GM12875 (cell line): ENCODE measurements at regions not wholly inside any gene's neighbourhood (a gene's known extent, or its start where the extent isn't known, plus 50 kb on each side); places are given as distances from the start of the nearest gene placed in this dataset.

Source experiments
- H3K4me3 ChIP-seq: one replicate; pipeline ENCODE4 v1.5.1; 2011; ENCODE audit warnings: low read depth, low read length, control low read depth
- TF ChIP-seq, protein P1 (sequence below): IDR thresholded peaks from 2 replicates; pipeline ENCODE4 v1.5.1; 2011; ENCODE audit warnings: low read depth, mild to moderate bottlenecking, control low read depth, inconsistent platforms, low read length, moderate library complexity, borderline replicate concordance; ENCODE audit not compliant: insufficient read depth

DNA sequence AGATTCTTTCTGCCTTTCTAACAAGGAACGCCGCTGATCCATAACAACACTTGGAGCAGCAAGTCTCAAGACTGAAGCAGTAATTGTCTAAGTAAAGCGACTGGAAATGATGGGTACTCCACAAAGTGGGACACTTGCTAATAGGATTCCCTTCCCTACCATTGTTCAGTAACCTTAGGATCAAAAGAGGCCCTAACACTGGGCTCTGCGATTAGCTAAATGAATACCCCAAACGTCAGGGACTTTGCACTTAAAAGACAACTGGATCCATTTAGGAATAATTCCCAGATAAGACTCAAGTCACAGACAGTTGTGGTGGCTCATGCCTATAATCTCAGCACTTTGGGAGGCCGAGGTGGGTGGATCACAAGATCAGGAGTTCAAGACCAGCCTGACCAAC is 221.9 kb upstream of the FGGY start:
- TF ChIP-seq, protein P1, sequence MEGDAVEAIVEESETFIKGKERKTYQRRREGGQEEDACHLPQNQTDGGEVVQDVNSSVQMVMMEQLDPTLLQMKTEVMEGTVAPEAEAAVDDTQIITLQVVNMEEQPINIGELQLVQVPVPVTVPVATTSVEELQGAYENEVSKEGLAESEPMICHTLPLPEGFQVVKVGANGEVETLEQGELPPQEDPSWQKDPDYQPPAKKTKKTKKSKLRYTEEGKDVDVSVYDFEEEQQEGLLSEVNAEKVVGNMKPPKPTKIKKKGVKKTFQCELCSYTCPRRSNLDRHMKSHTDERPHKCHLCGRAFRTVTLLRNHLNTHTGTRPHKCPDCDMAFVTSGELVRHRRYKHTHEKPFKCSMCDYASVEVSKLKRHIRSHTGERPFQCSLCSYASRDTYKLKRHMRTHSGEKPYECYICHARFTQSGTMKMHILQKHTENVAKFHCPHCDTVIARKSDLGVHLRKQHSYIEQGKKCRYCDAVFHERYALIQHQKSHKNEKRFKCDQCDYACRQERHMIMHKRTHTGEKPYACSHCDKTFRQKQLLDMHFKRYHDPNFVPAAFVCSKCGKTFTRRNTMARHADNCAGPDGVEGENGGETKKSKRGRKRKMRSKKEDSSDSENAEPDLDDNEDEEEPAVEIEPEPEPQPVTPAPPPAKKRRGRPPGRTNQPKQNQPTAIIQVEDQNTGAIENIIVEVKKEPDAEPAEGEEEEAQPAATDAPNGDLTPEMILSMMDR, result no peak
- no peak overlapping the region for H3K4me3 ChIP-seq

DNA sequence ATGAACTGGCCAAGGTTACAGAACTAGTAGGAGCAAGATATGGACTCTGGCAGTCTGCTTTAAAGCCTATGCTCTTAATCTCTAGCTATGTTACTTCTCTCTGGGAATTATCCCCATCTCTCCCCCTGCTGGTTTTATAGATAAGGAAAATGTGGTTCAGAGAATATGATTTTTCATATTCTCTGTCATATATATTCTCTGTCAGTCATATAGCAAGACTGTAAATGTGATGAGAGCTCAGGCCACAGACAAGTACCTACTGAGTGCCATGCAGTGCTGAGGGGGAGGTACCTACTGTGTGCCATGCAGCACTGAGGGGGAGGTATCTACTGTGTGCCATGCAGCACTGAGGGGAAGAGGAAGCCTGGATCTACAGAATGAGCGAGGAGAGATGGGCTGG is 220.3 kb upstream of the FGGY start:
- TF ChIP-seq, protein P1, result no peak
- no peak overlapping the region for H3K4me3 ChIP-seq

DNA sequence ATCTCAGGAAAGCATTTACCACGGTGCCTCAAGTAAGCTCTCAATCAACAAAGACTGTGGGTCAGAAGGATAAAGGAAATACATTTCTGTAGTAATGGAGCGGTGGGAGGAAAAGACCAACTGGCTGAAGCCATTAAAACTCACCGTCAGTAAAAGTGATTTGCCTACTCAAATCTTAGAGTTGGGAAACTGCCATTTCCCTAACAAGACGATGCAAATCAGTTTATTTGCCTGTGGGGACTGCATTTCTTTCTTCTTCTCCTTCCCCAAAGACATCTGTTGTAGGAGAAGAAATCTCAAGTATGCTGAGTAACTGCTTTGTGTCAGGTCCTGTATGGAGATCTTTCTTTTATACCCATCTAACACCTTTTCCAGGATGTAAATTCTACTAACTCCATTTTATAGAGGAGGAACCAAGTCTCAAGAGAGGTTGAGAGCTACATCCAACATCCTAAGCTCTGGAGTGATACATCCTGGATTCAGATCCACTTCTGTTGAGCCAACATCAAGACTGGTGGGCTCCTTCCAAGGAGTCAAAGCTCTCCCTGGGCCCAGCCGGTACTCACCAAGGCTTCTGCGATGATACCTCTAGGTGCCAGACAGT is 219.3 kb upstream of the FGGY start:
- TF ChIP-seq, protein P1, result no peak
- H3K4me3 ChIP-seq, result no peak overlapping the region

DNA sequence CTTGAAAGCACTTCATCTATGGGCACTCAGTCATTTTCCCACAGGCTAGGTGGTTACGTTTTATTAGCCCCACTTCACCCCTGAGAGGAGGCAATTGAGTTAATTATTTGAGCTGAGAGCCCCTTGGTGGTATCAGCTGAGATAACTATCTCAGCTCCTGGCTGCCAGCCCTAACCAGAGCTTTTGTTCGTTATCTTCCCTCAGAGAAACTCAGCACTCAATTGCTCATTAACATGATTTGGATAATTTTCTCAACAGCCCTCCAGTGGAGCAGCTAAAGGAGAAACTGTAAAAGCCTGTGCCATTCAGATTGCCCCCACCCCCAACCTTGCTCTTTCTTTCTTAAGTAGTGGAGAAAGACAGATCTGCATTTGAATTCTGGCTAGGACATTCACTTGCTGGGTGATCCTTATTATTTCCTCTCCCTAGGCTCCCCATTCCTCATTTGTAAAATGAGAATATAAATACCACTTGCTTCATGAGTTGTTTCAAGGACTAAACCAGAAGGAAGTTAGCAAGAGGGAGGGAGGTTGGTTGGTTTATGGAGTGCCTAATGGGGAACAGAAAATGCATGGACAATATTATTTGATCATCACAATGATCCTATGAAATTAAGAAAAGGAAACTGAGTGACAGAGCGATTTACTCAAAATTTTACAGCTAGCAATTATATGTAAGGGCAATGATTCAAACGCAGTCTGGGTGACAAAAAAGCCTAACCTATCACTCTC is 218.7 kb upstream of the FGGY start:
- no peak overlapping the region for H3K4me3 ChIP-seq
- TF ChIP-seq, protein P1, result no peak

DNA sequence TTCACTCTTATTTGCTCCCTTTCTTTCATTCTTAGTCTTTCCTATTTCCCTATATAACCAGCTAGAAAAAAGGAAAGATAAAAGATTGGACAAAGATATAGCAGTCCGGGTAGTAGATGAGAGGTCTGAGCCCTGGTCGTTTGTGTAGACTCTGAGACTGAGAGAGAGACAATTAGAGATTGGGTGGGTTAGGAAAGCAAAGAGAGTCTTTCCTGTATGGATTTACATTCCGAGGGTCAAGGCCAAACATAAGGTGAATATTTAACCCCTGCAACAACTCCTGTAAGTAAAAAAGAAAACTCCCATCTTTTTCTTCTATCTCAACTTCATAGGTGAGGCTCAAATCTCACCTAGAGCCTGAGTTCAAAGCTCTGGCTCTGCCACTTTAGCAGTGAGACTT is 218.0 kb upstream of the FGGY start:
- TF ChIP-seq, protein P1, result no peak

DNA sequence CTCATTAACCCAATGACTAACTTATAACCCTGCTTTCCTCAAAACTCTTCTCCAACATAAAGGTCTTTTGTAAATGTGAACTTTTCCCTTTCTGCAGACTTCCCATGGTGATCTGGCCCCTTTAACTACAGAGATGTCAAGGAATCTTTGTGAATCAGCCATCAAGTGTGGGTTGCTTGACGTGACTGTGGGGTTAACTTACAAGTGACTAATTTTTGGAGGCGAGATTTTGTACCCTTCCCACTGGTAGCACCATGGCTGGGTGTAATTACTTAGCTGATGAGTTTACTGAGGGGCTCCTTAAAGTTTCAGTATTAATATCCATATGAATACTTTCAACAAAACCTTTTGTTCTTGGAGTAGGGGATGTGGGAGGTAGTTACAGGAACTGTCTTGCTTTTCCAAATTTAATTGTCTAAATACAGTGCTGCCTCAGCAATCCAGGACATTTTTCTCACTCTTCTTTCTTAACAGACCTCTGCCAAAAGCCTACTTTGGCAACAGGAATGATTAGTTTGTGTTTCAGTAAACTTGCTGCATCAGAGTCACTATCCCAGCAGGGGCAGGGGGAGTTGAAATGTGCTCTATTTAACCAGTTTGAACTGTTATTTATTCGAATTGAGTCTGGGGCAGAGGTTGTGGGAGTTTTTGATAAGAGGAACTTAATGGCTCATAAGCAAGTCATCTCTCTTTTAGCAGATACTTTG is 217.3 kb upstream of the FGGY start:
- H3K4me3 ChIP-seq, result no peak overlapping the region
- TF ChIP-seq, protein P1, result no peak

More for the DNA sequence above, 218.0 kb upstream of the FGGY start:
- no peak overlapping the region for H3K4me3 ChIP-seq
